Type B pancreatic cell (in vitro differentiated cells): ENCODE measurements at regions not wholly inside any gene's neighbourhood (a gene's known extent, or its start where the extent isn't known, plus 50 kb on each side); places are given as distances from the start of the nearest gene placed in this dataset.
"Not testable (repeated sequence)": the region's sequence is repeated elsewhere in the genome, so short reads cannot be mapped to it uniquely, and the experiment has no call there.

Experiments used
- DNase-seq: peaks from one replicate; pipeline ENCODE4 v3.0.0; 2021; ENCODE audit warnings: mixed read lengths; ENCODE audit not compliant: unreplicated experiment; ENCODE audit errors: extremely low spot score
- H3K27ac Mint-ChIP-seq: 2 replicates; pipeline ENCODE4 v1.8.0; 2021; ENCODE audit warnings: mild to moderate bottlenecking, mixed read lengths
- H3K27me3 Mint-ChIP-seq: 2 replicates; pipeline ENCODE4 v1.8.0; 2021; ENCODE audit warnings: mixed read lengths
- H3K36me3 Mint-ChIP-seq: 2 replicates; pipeline ENCODE4 v1.8.0; 2021; ENCODE audit warnings: mixed read lengths
- H3K4me1 Mint-ChIP-seq: one replicate; pipeline ENCODE4 v1.8.0; 2021; ENCODE audit warnings: mixed read lengths; ENCODE audit not compliant: unreplicated experiment
- H3K4me3 Mint-ChIP-seq: 2 replicates; pipeline ENCODE4 v1.8.0; 2021; ENCODE audit warnings: mild to moderate bottlenecking, mixed read lengths
- H3K9me3 Mint-ChIP-seq: 2 replicates; pipeline ENCODE4 v1.8.0; 2021; ENCODE audit warnings: mixed read lengths
- CTCF ChIP-seq: fragments of 200-600 bp; sonication (generic); conservative IDR thresholded peaks from 2 replicates; pipeline ENCODE4 v1.5.0; 2021; ENCODE audit warnings: antibody characterized with exemption, mild to moderate bottlenecking

- no peaks in the 10 kb centered on the region for H3K36me3 Mint-ChIP-seq
- TF ChIP-seq CTCF, result no peak
- H3K4me1 Mint-ChIP-seq, result peaks cover 8% of the 10 kb centered on the region
- H3K27me3 Mint-ChIP-seq, result no peaks in the 10 kb centered on the region
- peaks cover 5% of the 10 kb centered on the region for H3K9me3 Mint-ChIP-seq
- H3K4me3 Mint-ChIP-seq, result no peak overlapping the region
- DNase-seq, result no peak
- H3K27ac Mint-ChIP-seq, result no peak overlapping the region
Observed at GRCh38 chr17:13153036-13153435, 135.2 kb upstream of the ELAC2 start.

GRCh38 chr17:13152501-13152900 is 134.7 kb upstream of the ELAC2 start:
- TF ChIP-seq CTCF, result no peak
- no peak overlapping the region for H3K4me3 Mint-ChIP-seq
- H3K36me3 Mint-ChIP-seq, result no peaks in the 10 kb centered on the region
- H3K27ac Mint-ChIP-seq, result no peak overlapping the region
- no peak for DNase-seq
- no peaks in the 10 kb centered on the region for H3K27me3 Mint-ChIP-seq
- peaks cover 5% of the 10 kb centered on the region for H3K9me3 Mint-ChIP-seq
- peaks cover 8% of the 10 kb centered on the region for H3K4me1 Mint-ChIP-seq

- DNase-seq, H3K27me3 Mint-ChIP-seq, H3K27ac Mint-ChIP-seq, H3K36me3 Mint-ChIP-seq, H3K9me3 Mint-ChIP-seq, H3K4me1 Mint-ChIP-seq, H3K4me3 Mint-ChIP-seq: not testable (repeated sequence)
Observed at GRCh38 chr17:13150738-13151137, 132.9 kb upstream of the ELAC2 start.

GRCh38 chr17:13143001-13143400 is 125.2 kb upstream of the ELAC2 start:
- Mint-ChIP-seq H3K4me3 (no peak overlapping the region), H3K9me3 (peaks cover 4% of the 10 kb centered on the region), H3K27me3 (no peaks in the 10 kb centered on the region), H3K36me3 (no peaks in the 10 kb centered on the region), H3K4me1 (no peaks in the 10 kb centered on the region), H3K27ac (no peak overlapping the region)
- no peak for DNase-seq
- no peak for TF ChIP-seq CTCF

- Mint-ChIP-seq H3K4me1 (no peaks in the 10 kb centered on the region), H3K4me3 (no peak overlapping the region), H3K27ac (no peak overlapping the region), H3K9me3 (peaks cover 12% of the 10 kb centered on the region), H3K27me3 (no peaks in the 10 kb centered on the region), H3K36me3 (no peaks in the 10 kb centered on the region)
- DNase-seq, result no peak
- TF ChIP-seq CTCF, result peak; percentile 41
Observed at GRCh38 chr17:13140750-13141149, 122.9 kb upstream of the ELAC2 start.

- Mint-ChIP-seq H3K4me1 (no peaks in the 10 kb centered on the region), H3K4me3 (no peak overlapping the region), H3K36me3 (no peaks in the 10 kb centered on the region), H3K27me3 (peaks cover 4% of the 10 kb centered on the region), H3K9me3 (peaks cover 12% of the 10 kb centered on the region), H3K27ac (no peak overlapping the region)
- no peak for DNase-seq
- TF ChIP-seq CTCF, result no peak
Observed at GRCh38 chr17:13135506-13135905, 117.7 kb upstream of the ELAC2 start.
